IPS DF 6.9 (cell line): ENCODE measurements at regions not wholly inside any gene's neighbourhood (a gene's known extent, or its start where the extent isn't known, plus 50 kb on each side); places are given as distances from the start of the nearest gene placed in this dataset.
"Not testable (repeated sequence)": the region's sequence is repeated elsewhere in the genome, so short reads cannot be mapped to it uniquely, and the experiment has no call there.

Experiments
- DNase-seq: peaks from one replicate; pipeline ENCODE4 v3.0.0-alpha.2; 2013; ENCODE audit warnings: low read depth, low spot score
- H3K27ac ChIP-seq: one replicate; pipeline ENCODE4 v1.5.1; 2013; ENCODE audit warnings: low read length, control low read depth
- H3K27me3 ChIP-seq: 2 replicates; pipeline ENCODE4 v1.6.1; 2013; ENCODE audit warnings: mild to moderate bottlenecking, low read length; ENCODE audit not compliant: control insufficient read depth, insufficient read depth
- H3K36me3 ChIP-seq: 2 replicates; pipeline ENCODE4 v1.6.1; 2013; ENCODE audit warnings: low read length; ENCODE audit not compliant: control insufficient read depth, insufficient read depth
- H3K4me1 ChIP-seq: 2 replicates; pipeline ENCODE4 v1.6.1; 2013; ENCODE audit warnings: low read length; ENCODE audit not compliant: control insufficient read depth, insufficient read depth
- H3K4me3 ChIP-seq: 2 replicates; pipeline ENCODE4 v1.5.1; 2013; ENCODE audit warnings: mild to moderate bottlenecking, low read length
- H3K9me3 ChIP-seq: 2 replicates; pipeline ENCODE4 v1.6.1; 2013; ENCODE audit warnings: low read length, inconsistent platforms; ENCODE audit not compliant: control insufficient read depth, insufficient read depth
- WGBS: extraction: QIAGEN DNeasy Blood & Tissue Kit; methylation state at CpG from one replicate; pipeline ENCODE4 v1.1.7; 2013; ENCODE audit warnings: mixed read lengths, missing lambda C conversion rate; ENCODE audit not compliant: insufficient read length, insufficient coverage; 5-methylcytosine and 5-hydroxymethylcytosine counted together

DNA sequence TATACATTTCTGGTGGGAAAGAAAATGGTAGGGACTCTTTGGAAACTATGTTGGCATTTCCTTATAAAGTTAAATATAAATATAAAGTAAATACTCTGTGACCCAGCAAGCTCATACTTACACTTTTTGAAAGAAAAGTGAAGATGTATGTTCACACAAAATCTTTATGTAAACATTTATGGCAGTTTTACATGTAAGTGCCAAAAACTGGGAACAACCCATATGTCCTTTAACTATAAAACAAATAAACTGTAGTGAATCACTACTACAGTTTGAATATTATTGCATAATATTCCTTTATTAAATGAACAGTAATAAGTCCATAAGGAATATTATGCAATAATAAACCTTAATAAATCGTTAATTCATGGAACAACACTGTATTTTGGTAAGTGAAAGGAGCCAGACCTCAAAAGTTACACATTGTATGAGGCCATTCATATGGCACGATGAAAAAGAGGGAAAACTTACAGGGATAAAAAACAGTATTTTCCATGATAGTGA is 1660.3 kb upstream of the LRRTM3 start:
- no peak for DNase-seq
- Histone ChIP-seq H3K4me3 (no peak overlapping the region), H3K27me3 (no peaks in the 10 kb centered on the region), H3K36me3 (no peaks in the 10 kb centered on the region), H3K9me3 (no peaks in the 10 kb centered on the region), H3K4me1 (no peaks in the 10 kb centered on the region), H3K27ac (no peak overlapping the region)
- WGBS, result no CpG with 5 or more reads among the region's 2 CpGs

DNA sequence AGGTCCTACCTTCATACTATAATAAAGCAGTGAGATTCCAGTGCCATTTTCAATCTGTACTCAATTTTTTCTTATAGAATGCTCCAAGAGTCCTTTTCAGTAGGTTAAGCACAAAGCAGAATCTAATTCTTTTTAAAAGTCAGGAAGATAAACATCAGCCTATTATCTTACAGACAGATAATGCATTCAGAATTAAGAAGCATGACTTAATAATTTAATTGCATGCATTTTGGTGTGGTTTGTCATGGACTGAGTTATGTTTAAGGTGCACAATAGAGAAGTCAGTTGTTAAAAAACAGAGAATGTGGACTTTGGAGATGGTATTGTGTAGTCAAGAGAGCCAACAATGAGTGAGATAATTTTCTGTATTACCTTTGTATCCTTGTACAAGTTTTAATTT is 1656.3 kb upstream of the LRRTM3 start:
- not testable (repeated sequence) for H3K9me3 ChIP-seq, H3K27ac ChIP-seq, H3K4me3 ChIP-seq, H3K27me3 ChIP-seq, H3K36me3 ChIP-seq, DNase-seq, H3K4me1 ChIP-seq

DNA sequence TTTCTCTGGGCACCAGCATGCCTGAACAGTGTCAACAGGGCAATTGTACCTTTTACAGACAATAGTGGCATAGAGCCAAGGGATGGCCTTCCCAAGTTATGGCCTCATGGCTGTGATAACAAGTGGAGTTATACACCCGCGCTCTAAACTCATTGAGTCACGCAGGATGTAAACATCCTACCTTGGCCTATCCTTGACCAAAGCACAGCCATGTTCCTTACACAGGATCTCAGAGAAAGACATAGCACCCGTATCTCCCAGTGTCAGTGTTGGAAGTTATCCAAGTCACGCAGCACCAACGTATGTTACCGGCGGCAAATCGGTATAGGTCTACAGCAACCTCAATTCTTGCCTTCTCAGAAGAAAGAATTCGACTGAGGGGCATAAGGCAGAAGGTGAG is 1654.9 kb upstream of the LRRTM3 start:
- Histone ChIP-seq H3K9me3 (no peaks in the 10 kb centered on the region), H3K4me1 (no peaks in the 10 kb centered on the region), H3K4me3 (no peak overlapping the region), H3K36me3 (no peaks in the 10 kb centered on the region), H3K27me3 (no peaks in the 10 kb centered on the region), H3K27ac (no peak overlapping the region)
- WGBS, result no CpG with 5 or more reads among the region's 10 CpGs
- DNase-seq, result no peak

DNA sequence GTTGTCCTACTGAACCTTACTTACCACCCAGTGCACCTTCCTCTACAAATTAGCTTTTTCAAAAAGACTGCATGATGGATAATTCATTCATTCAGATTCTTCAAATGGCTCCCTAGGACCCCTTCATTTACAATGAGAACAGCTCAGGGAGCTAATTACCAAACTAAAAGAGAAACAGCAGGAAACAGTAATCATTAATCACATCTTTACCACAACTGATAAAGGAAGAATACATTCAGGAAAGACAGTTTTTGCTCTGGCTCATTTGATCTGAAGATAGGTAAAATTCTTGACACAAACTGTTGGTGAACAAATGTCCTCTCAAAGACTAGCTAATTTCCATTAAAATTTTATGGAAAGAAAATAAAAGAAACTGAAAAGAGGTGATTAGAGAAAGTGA is 1652.7 kb upstream of the LRRTM3 start:
- Histone ChIP-seq H3K4me3 (no peak overlapping the region), H3K27ac (no peak overlapping the region), H3K36me3 (no peaks in the 10 kb centered on the region), H3K4me1 (no peaks in the 10 kb centered on the region), H3K9me3 (no peaks in the 10 kb centered on the region), H3K27me3 (no peaks in the 10 kb centered on the region)
- peak; percentile 16 for DNase-seq

DNA sequence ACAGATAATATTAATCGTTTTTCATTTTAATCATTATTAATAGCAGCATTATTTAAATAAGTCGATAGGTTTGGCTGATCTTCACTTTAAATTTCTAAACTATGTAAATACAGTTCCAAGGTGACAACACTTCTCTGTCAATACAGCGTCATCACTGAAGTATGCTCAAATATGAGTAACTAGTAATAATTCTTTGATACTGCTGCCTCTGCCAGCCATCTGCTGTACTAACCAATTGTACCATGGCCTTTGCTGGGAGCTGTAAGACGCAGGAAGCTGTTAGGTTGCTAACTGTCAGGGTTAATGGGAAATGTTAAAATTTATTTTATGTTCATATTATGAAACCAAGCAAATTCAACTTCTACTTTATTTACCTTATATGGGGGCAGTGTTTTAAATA is 1650.5 kb upstream of the LRRTM3 start:
- Histone ChIP-seq H3K4me3 (no peak overlapping the region), H3K27me3 (no peaks in the 10 kb centered on the region), H3K4me1 (no peaks in the 10 kb centered on the region), H3K36me3 (no peaks in the 10 kb centered on the region), H3K9me3 (no peaks in the 10 kb centered on the region), H3K27ac (no peak overlapping the region)
- no CpG with 5 or more reads among the region's 4 CpGs for WGBS
- no peak for DNase-seq

DNA sequence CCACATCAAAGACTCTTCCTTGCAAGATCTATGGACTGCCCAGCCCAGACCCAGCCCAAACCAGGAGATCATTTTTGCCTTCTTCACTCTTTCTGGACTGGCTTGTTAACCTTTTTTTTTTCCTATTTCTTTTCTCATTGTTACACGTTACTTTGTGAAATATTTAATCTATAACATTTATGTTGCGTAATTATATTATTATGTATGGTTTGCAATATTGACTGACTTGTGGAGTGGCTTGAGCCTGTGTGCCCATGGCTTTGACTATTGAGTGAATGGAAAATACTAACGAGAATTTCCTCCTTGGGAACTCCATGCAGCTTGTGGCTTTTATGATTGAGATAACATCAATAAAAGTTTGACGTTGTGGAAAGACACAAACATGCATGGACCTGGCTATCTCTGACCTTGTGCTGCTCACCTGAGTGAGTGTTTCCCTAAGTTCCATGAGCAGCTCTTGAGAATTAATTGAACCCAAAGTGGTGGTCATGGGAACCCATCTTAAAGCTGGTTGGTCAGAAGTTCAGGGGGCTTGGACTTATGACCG is 1641.3 kb upstream of the LRRTM3 start:
- Histone ChIP-seq H3K4me1 (0 out of 2 replicates have a peak, but pooled peaks cover 1% of the 10 kb centered on the region), H3K4me3 (no peak overlapping the region), H3K36me3 (no peaks in the 10 kb centered on the region; the same call in 1 of the 2 replicates), H3K27ac (no peak overlapping the region), H3K9me3 (no peaks in the 10 kb centered on the region), H3K27me3 (no peaks in the 10 kb centered on the region)
- WGBS, result no CpG with 5 or more reads among the region's 5 CpGs
- no peak for DNase-seq

DNA sequence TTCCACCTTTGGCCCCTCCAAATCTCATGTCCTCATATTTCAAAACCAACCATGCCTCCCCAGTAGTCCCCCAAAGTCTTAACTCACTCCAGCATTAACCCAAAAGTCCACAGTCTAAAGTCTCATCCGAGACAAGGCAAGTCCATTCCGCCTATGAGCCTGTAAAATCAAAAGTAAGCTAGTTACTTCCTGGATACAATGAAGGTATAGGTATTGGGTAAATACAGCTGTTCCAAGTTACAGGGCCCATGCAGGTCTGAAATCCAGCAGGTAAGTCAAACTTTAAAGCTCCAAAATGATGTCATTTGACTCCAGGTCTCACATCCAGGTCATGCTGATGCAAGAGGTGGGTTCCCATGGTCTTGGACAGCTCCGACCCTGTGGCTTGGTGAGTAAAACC is 1640.1 kb upstream of the LRRTM3 start:
- not testable (repeated sequence) for DNase-seq, H3K9me3 ChIP-seq, H3K36me3 ChIP-seq, H3K4me1 ChIP-seq, H3K27me3 ChIP-seq, H3K27ac ChIP-seq, H3K4me3 ChIP-seq
- WGBS, result no CpG with 5 or more reads among the region's 3 CpGs

DNA sequence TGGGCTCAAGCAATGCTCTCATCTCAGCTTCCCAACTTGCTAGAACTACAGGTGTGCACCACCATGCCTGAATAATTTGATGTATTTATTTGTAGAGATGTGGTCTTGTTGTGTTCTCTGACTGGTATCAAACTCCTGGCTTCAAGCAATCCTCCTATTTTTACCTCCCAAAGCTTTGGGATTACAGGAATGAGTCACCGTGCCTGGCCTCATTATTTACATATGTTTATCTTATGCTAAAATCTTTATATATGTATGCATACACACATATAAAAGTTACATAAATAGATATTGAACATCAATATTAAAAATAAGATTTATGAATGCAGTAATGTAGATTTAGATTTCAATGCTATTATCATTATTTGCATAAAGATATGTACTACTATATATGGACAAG is 1634.5 kb upstream of the LRRTM3 start:
- H3K4me1 ChIP-seq, result no peaks in the 10 kb centered on the region
- H3K9me3 ChIP-seq, result no peaks in the 10 kb centered on the region
- WGBS, result no CpG with 5 or more reads among the region's 1 CpG
- no peak overlapping the region for H3K4me3 ChIP-seq
- no peaks in the 10 kb centered on the region for H3K36me3 ChIP-seq
- no peak overlapping the region for H3K27ac ChIP-seq
- no peak for DNase-seq
- H3K27me3 ChIP-seq, result no peaks in the 10 kb centered on the region

DNA sequence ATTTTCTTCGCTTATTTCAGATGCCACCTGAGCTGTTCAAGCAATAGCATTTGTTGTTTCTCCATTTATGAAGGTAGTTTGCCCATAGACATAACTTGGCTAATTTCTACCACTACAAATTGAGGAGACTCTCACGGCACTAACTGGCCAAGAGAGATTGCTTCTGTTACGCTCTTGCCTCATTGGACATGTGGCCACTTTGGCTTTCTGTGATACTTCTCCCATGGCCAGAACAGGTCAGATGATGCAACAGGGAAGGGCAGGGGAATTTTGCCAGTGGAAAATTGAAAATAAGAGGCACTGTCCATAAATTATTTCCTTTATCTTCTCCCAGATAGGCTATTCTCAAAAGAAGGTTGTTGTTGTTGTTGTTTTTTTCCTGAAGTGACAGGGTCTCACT is 1633.3 kb upstream of the LRRTM3 start:
- Histone ChIP-seq H3K27ac (no peak overlapping the region), H3K4me3 (no peak overlapping the region), H3K9me3 (no peaks in the 10 kb centered on the region), H3K36me3 (no peaks in the 10 kb centered on the region), H3K4me1 (no peaks in the 10 kb centered on the region), H3K27me3 (no peaks in the 10 kb centered on the region)
- no CpG with 5 or more reads among the region's 3 CpGs for WGBS
- no peak for DNase-seq

DNA sequence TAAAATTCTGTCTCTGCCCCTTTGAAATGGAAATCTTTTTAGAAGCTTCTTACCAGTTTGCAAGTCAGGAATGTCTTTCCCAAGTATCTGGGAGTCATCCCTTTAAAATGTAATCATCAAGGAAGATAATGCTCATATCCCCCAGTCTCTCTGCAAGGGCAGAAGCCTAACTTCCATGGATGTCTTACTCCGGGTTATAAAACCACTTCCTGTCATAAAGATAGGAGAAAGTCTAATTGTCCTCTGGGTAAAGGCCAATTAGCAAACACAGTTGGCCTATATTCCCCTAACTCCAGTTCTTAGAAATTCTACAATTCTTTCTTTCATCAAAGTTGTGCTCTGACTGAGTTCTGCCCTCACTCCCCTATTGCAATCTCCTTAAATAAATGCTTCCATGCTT is 1631.5 kb upstream of the LRRTM3 start:
- no peaks in the 10 kb centered on the region for H3K36me3 ChIP-seq
- WGBS, result no CpG with 5 or more reads among the region's 1 CpG
- no peak for DNase-seq

DNA sequence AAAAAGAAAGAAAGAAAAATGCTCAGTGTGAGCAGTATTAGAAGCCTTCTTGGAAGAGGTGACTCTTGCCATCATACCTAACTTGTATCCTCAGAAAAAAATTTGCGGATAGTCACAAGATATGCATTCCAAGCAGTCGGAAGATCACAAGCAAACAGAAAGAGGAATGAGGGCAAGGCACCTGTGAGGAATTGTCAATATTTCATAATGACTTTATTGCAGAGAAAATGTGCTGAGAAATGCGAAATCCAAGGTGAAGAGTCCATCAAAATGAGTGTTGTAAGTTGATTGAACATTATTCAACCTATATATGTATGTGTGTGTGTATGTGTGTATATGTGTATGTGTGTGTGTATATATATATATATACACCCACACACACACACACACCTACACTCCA is 1624.7 kb upstream of the LRRTM3 start:
- WGBS, result no CpG with 5 or more reads among the region's 3 CpGs
- no peaks in the 10 kb centered on the region for H3K9me3 ChIP-seq

More for the DNA sequence above, 1631.5 kb upstream of the LRRTM3 start:
- Histone ChIP-seq H3K4me3 (no peak overlapping the region), H3K9me3 (no peaks in the 10 kb centered on the region), H3K27me3 (no peaks in the 10 kb centered on the region), H3K27ac (no peak overlapping the region), H3K4me1 (no peaks in the 10 kb centered on the region)

More for the DNA sequence above, 1624.7 kb upstream of the LRRTM3 start:
- no peak for DNase-seq
- Histone ChIP-seq H3K36me3 (no peaks in the 10 kb centered on the region), H3K27ac (no peak overlapping the region), H3K4me3 (no peak overlapping the region), H3K27me3 (no peaks in the 10 kb centered on the region), H3K4me1 (no peaks in the 10 kb centered on the region)
